IMR-90 (cell line): ENCODE measurements at regions not wholly inside any gene's neighbourhood (a gene's known extent, or its start where the extent isn't known, plus 50 kb on each side); places are given as distances from the start of the nearest gene placed in this dataset.

Experiments
- ATAC-seq: fragments of 200-7000 bp; cut with Tn5 transposase; 2 replicates; pipeline ENCODE4 v1.9.1; 2020; ENCODE audit warnings: low read depth, mild to moderate bottlenecking, moderate library complexity
- BruUV-seq: library from RNA; stranded (reverse); fragments of 400-500 nt; replicated peaks from 2 replicates; lab custom pipeline; 2021; lab: Mats Ljungman, UMichigan
- CTCF ChIA-PET: fragments of 300-600 bp; formaldehyde crosslinking; extraction: SDS; loops from one replicate; lab custom pipeline; 2021; ENCODE audit warnings: antibody characterized with exemption; lab: Yijun Ruan, JAX
- POLR2A ChIA-PET: fragments of 300-600 bp; sonication (Branson Sonifier 250); formaldehyde crosslinking; loops from one replicate; lab custom pipeline; 2022; ENCODE audit warnings: antibody characterized with exemption; ENCODE audit not compliant: unreplicated experiment; lab: Charles Lee
- DNase-seq: peaks from one replicate; pipeline ENCODE4 v3.0.0; 2013
- H2AFZ ChIP-seq: replicated peaks from 2 replicates; pipeline ENCODE3; 2013; ENCODE audit warnings: low read length, mild to moderate bottlenecking; ENCODE audit not compliant: poor library complexity
- H2AK5ac ChIP-seq: 2 replicates; pipeline ENCODE4 v1.6.1; 2013; ENCODE audit warnings: low read depth, low read length, inconsistent platforms
- H2AK9ac ChIP-seq: replicated peaks from 2 replicates; pipeline ENCODE3; 2013; ENCODE audit warnings: mild to moderate bottlenecking, low read depth, low read length, moderate library complexity; ENCODE audit not compliant: poor library complexity
- H2BK120ac ChIP-seq: 2 replicates; pipeline ENCODE4 v1.6.1; 2013; ENCODE audit warnings: low read depth, low read length, inconsistent platforms
- H2BK15ac ChIP-seq: 3 replicates; pipeline ENCODE4 v1.6.1; 2013; ENCODE audit warnings: low read depth, low read length, inconsistent platforms
- H2BK20ac ChIP-seq: 2 replicates; pipeline ENCODE4 v1.6.1; 2013; ENCODE audit warnings: low read depth, mild to moderate bottlenecking, inconsistent platforms, low read length, moderate library complexity
- H2BK5ac ChIP-seq: 2 replicates; pipeline ENCODE4 v1.6.1; 2013; ENCODE audit warnings: mild to moderate bottlenecking, low read depth, low read length, inconsistent platforms; ENCODE audit not compliant: poor library complexity, severe bottlenecking
- H3K14ac ChIP-seq: replicated peaks from 2 replicates; pipeline ENCODE4 v1.6.1; 2013; ENCODE audit warnings: low read depth, low read length, inconsistent platforms
- H3K18ac ChIP-seq: 2 replicates; pipeline ENCODE4 v1.6.1; 2013; ENCODE audit warnings: low read depth, low read length, control low read depth
- H3K23ac ChIP-seq: 2 replicates; pipeline ENCODE4 v1.6.1; 2013; ENCODE audit warnings: low read depth, low read length, inconsistent platforms
- H3K27ac ChIP-seq: 2 replicates; pipeline ENCODE4 v1.5.1; 2013; ENCODE audit warnings: mild to moderate bottlenecking, control low read depth, low read length; ENCODE audit not compliant: insufficient read depth
- H3K27me3 ChIP-seq: 2 replicates; pipeline ENCODE4 v1.6.1; 2013; ENCODE audit warnings: low read length; ENCODE audit not compliant: control insufficient read depth, insufficient read depth
- H3K36me3 ChIP-seq: 2 replicates; pipeline ENCODE4 v1.6.1; 2013; ENCODE audit warnings: low read length, mixed read lengths; ENCODE audit not compliant: control insufficient read depth, insufficient read depth
- H3K4ac ChIP-seq: 2 replicates; pipeline ENCODE4 v1.6.1; 2013; ENCODE audit warnings: low read depth, low read length, inconsistent platforms
- H3K4me1 ChIP-seq: 2 replicates; pipeline ENCODE4 v1.6.1; 2013; ENCODE audit warnings: low read length, mixed read lengths; ENCODE audit not compliant: control insufficient read depth, insufficient read depth
- H3K4me2 ChIP-seq: 2 replicates; pipeline ENCODE4 v1.6.1; 2013; ENCODE audit warnings: low read depth, mild to moderate bottlenecking, control low read depth, low read length, moderate library complexity
- H3K4me3 ChIP-seq: 2 replicates; pipeline ENCODE4 v1.5.1; 2013; ENCODE audit warnings: low read depth, mild to moderate bottlenecking, control low read depth, low read length, moderate library complexity; ENCODE audit not compliant: insufficient read depth
- H3K56ac ChIP-seq: 2 replicates; pipeline ENCODE4 v1.6.1; 2013; ENCODE audit warnings: low read length, inconsistent platforms; ENCODE audit not compliant: insufficient read depth; ENCODE audit errors: extremely low read depth
- H3K79me1 ChIP-seq, 2 experiments: 2 replicates each; pipeline ENCODE4 v1.6.1; 2013; ENCODE audit warnings: low read length in 2 of 2, inconsistent platforms in 1 of 2, low read depth in 1 of 2
- H3K9ac ChIP-seq: 2 replicates; pipeline ENCODE4 v1.6.1; 2013; ENCODE audit warnings: low read depth, low read length, control low read depth
- H3K9me1 ChIP-seq: 2 replicates; pipeline ENCODE4 v1.6.1; 2013; ENCODE audit warnings: low read length, inconsistent platforms; ENCODE audit not compliant: insufficient read depth
- H3K9me3 ChIP-seq: 2 replicates; pipeline ENCODE4 v1.6.1; 2013; ENCODE audit warnings: low read length; ENCODE audit not compliant: control insufficient read depth, insufficient read depth
- H4K20me1 ChIP-seq: 2 replicates; pipeline ENCODE4 v1.6.1; 2013; ENCODE audit warnings: low read length, inconsistent platforms; ENCODE audit not compliant: insufficient read depth
- H4K5ac ChIP-seq: 2 replicates; pipeline ENCODE4 v1.6.1; 2013; ENCODE audit warnings: mild to moderate bottlenecking, low read depth, low read length, control low read depth
- H4K8ac ChIP-seq, 2 experiments: 2 replicates each; pipeline ENCODE4 v1.6.1; 2013; ENCODE audit warnings: low read depth in 2 of 2, low read length in 2 of 2, control low read depth in 1 of 2, inconsistent platforms in 1 of 2
- H4K91ac ChIP-seq: 2 replicates; pipeline ENCODE4 v1.6.1; 2013; ENCODE audit warnings: low read depth, low read length, inconsistent platforms; ENCODE audit not compliant: insufficient read depth
- BHLHE40 ChIP-seq: fragments of 150-350 bp; IDR thresholded peaks from 2 replicates; pipeline ENCODE4 v1.6.1; 2016; ENCODE audit warnings: mild to moderate bottlenecking, low read depth, low read length
- CEBPB ChIP-seq: IDR thresholded peaks from 2 replicates; pipeline ENCODE4 v1.6.1; 2012; ENCODE audit warnings: low read depth, low read length, improper control_type of control experiment
- FOS ChIP-seq: fragments of 150-350 bp; IDR thresholded peaks from 2 replicates; pipeline ENCODE4 v1.6.1; 2016; ENCODE audit warnings: low read depth, low read length
- MXI1 ChIP-seq: IDR thresholded peaks from 2 replicates; pipeline ENCODE4 v1.6.1; 2012; ENCODE audit warnings: low read depth, mild to moderate bottlenecking, low read length, moderate library complexity, borderline replicate concordance
- RCOR1 ChIP-seq: IDR thresholded peaks from 2 replicates; pipeline ENCODE4 v1.6.1; 2012; ENCODE audit warnings: mild to moderate bottlenecking, low read length, improper control_type of control experiment; ENCODE audit not compliant: insufficient replicate concordance
- WGBS, 2 experiments: methylation state at CpG; one replicate each; pipeline versions ENCODE4 v1.1.5 to v1.1.7; 2013; ENCODE audit warnings: missing lambda C conversion rate in 2 of 2; ENCODE audit not compliant: insufficient read length in 1 of 2; ENCODE audit errors: extremely low coverage in 2 of 2; 5-methylcytosine and 5-hydroxymethylcytosine counted together
- dilution Hi-C: fragments of 300-500 bp; cut with HindIII; formaldehyde crosslinking; loops from one replicate; pipeline ENCODE4 v1.14.3; 2018; ENCODE audit warnings: low sequenced_read_pairs; ENCODE audit not compliant: unreplicated experiment
- in situ Hi-C: fragments of 300-500 bp; cut with MboI; formaldehyde crosslinking; loops from 3 replicates; pipeline ENCODE4 v1.14.3; 2019; ENCODE audit warnings: low sequenced_read_pairs, inconsistent platforms, mixed read lengths
- intact Hi-C: fragments of 100-400 bp; cut with micrococcal nuclease; formaldehyde crosslinking; loops from 2 replicates; pipeline ENCODE4 v1.10.0; 2022
- TF ChIP-seq, protein P1 (sequence below): fragments of 150-350 bp; IDR thresholded peaks from 2 replicates; pipeline ENCODE4 v1.6.1; 2017; ENCODE audit warnings: mild to moderate bottlenecking, antibody characterized with exemption, low read length, low read depth

DNA sequence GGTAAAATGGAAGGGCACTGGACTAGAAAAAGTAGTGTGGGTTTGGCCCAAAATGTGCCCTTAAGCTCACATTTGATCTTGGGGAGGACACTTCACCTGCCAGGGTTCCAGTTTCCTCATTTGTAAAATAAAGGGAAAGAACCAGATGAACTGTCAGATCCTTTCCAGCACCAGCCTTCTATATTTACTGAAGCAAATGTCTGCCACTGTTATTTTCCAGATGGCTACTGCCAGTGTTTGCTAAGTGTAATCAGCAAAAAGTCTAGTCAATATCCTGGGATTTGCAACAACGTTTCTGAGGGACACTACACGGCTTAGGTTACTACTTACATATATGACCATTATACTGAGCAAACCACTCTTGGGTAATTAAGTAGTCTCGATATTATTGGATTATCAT is 340.3 kb downstream of the KCNN2 start:
- H3K9me1 ChIP-seq, result no peaks in the 10 kb centered on the region
- no peak overlapping the region for H3K18ac ChIP-seq
- H2AFZ ChIP-seq, result no peak overlapping the region
- dilution Hi-C loops (no loop called here), in situ Hi-C loops (no loop called here), intact Hi-C loops (no loop called here)
- no peak overlapping the region for H3K9ac ChIP-seq
- ChIA-PET POLR2A (no interaction called here), CTCF (no interaction called here)
- no peaks in the 10 kb centered on the region for H3K79me1 ChIP-seq
- H2BK20ac ChIP-seq, result no peak overlapping the region
- WGBS, 2 experiments, result no CpG with 5 or more reads among the region's 3 CpGs
- no peaks in the 10 kb centered on the region for H3K27me3 ChIP-seq
- no peaks in the 10 kb centered on the region for H4K20me1 ChIP-seq
- H2BK120ac ChIP-seq, result no peak overlapping the region
- H3K4ac ChIP-seq, result no peak overlapping the region
- no peaks in the 10 kb centered on the region for H3K4me1 ChIP-seq
- no peak overlapping the region for H4K91ac ChIP-seq
- no peak overlapping the region for H3K14ac ChIP-seq
- peaks cover 2% of the 10 kb centered on the region for H3K9me3 ChIP-seq
- H3K27ac ChIP-seq, result no peak overlapping the region
- DNase-seq (no peak), ATAC-seq (no peak)
- no peak overlapping the region for H3K56ac ChIP-seq
- H2BK15ac ChIP-seq, result no peak overlapping the region
- H3K36me3 ChIP-seq, result no peaks in the 10 kb centered on the region
- no peak overlapping the region for H4K8ac ChIP-seq
- TF ChIP-seq, protein P1, sequence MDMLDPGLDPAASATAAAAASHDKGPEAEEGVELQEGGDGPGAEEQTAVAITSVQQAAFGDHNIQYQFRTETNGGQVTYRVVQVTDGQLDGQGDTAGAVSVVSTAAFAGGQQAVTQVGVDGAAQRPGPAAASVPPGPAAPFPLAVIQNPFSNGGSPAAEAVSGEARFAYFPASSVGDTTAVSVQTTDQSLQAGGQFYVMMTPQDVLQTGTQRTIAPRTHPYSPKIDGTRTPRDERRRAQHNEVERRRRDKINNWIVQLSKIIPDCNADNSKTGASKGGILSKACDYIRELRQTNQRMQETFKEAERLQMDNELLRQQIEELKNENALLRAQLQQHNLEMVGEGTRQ, result no peak
- no peak for TF ChIP-seq BHLHE40
- TF ChIP-seq MXI1, result no peak
- no peak for TF ChIP-seq RCOR1
- TF ChIP-seq CEBPB, result no peak
- TF ChIP-seq FOS, result no peak
- H3K23ac ChIP-seq, result no peak overlapping the region
- H3K4me3 ChIP-seq, result no peak overlapping the region
- no TSS peak for BruUV-seq
- no peak overlapping the region for H2AK9ac ChIP-seq
- H2BK5ac ChIP-seq, result no peak overlapping the region
- H3K4me2 ChIP-seq, result no peak overlapping the region
- H4K5ac ChIP-seq, result no peak overlapping the region
- no peak overlapping the region for H2AK5ac ChIP-seq
